SK-N-SH (cell line): ENCODE measurements at regions not wholly inside any gene's neighbourhood (a gene's known extent, or its start where the extent isn't known, plus 50 kb on each side); places are given as distances from the start of the nearest gene placed in this dataset.

ENCODE experiments used
- CTCF ChIA-PET: fragments of 300-600, 350-600 bp; formaldehyde crosslinking; extraction: SDS; loops from one replicate; lab custom pipeline; 2021; lab: Yijun Ruan, JAX
- POLR2A ChIA-PET: fragments of 350-600 bp; sonication (Branson Sonifier 250); formaldehyde crosslinking; extraction: SDS; loops from one replicate; lab custom pipeline; 2020; ENCODE audit warnings: antibody characterized with exemption, inconsistent platforms; lab: Yijun Ruan, JAX
- DNase-seq: peaks from one replicate; pipeline ENCODE4 v3.0.0; 2012
- H2AFZ ChIP-seq: fragments of 200-600 bp; sonication (generic); 2 replicates; pipeline ENCODE4 v1.8.1; 2016; ENCODE audit warnings: antibody characterized with exemption, mild to moderate bottlenecking, low read depth
- H3F3A ChIP-seq: fragments of 200-600 bp; sonication (generic); replicated peaks from 2 replicates; pipeline ENCODE3; 2016; ENCODE audit warnings: antibody characterized with exemption, mild to moderate bottlenecking; ENCODE audit not compliant: insufficient read depth
- H3K27ac ChIP-seq, 2 experiments: fragments of 200-500 bp in 1 of 2; fragments of 200-600 bp in 1 of 2; sonication (Bioruptor generic) in 1 of 2; sonication (generic), shearing (Covaris generic) in 1 of 2; 2 replicates each; pipeline versions ENCODE4 v1.5.1 to v1.6.1; 2014 to 2016; ENCODE audit warnings: low read depth in 2 of 2, inconsistent platforms in 1 of 2, low read length in 1 of 2, mild to moderate bottlenecking in 1 of 2, mixed read lengths in 1 of 2
- H3K27me3 ChIP-seq: fragments of 200-600 bp; sonication (generic), shearing (Covaris generic); 2 replicates; pipeline ENCODE4 v1.6.1; 2016; ENCODE audit warnings: mixed run types; ENCODE audit not compliant: insufficient read depth
- H3K36me3 ChIP-seq, 2 experiments: fragments of 200-500 bp in 1 of 2; fragments of 200-600 bp in 1 of 2; sonication (Bioruptor generic) in 1 of 2; sonication (generic) in 1 of 2; replicated peaks in 1 of 2; 2 replicates each; pipeline versions ENCODE3 to v1.5.1; 2014 to 2016; ENCODE audit warnings: low read length in 1 of 2, mild to moderate bottlenecking in 1 of 2; ENCODE audit not compliant: insufficient read depth in 2 of 2, control insufficient read depth in 1 of 2
- H3K4me1 ChIP-seq, 2 experiments: fragments of 200-500 bp in 1 of 2; fragments of 200-600 bp in 1 of 2; sonication (Bioruptor generic) in 1 of 2; sonication (generic), shearing (Covaris generic) in 1 of 2; 2 replicates each; pipeline versions ENCODE4 v1.5.1 to v1.6.1; 2014 to 2016; ENCODE audit warnings: low read depth in 1 of 2, low read length in 1 of 2, mixed run types in 1 of 2; ENCODE audit not compliant: insufficient read depth in 2 of 2, control insufficient read depth in 1 of 2
- H3K4me2 ChIP-seq: fragments of 200-600 bp; sonication (generic), shearing (Covaris generic); 2 replicates; pipeline ENCODE4 v1.6.1; 2017; ENCODE audit warnings: mixed run types
- H3K4me3 ChIP-seq, 2 experiments: fragments of 200-500 bp in 1 of 2; fragments of 200-600 bp in 1 of 2; sonication (Bioruptor generic) in 1 of 2; sonication (generic), shearing (Covaris generic) in 1 of 2; 2 replicates each; pipeline versions ENCODE4 v1.5.1 to v1.8.1; 2014 to 2016; ENCODE audit warnings: low read depth in 2 of 2, inconsistent platforms in 1 of 2, low read length in 1 of 2, mild to moderate bottlenecking in 1 of 2, mixed read lengths in 1 of 2, moderate library complexity in 1 of 2
- H3K79me2 ChIP-seq: fragments of 200-600 bp; sonication (generic); 2 replicates; pipeline ENCODE4 v1.8.1; 2017; ENCODE audit warnings: mild to moderate bottlenecking; ENCODE audit not compliant: insufficient read depth
- H3K9ac ChIP-seq: fragments of 200-600 bp; sonication (generic); 2 replicates; pipeline ENCODE4 v1.6.1; 2017; ENCODE audit warnings: mixed run types
- H3K9me2 ChIP-seq: fragments of 200-600 bp; sonication (generic); 2 replicates; pipeline ENCODE4 v1.6.1; 2017; ENCODE audit warnings: mixed run types
- H3K9me3 ChIP-seq: fragments of 200-600 bp; sonication (generic); 2 replicates; pipeline ENCODE4 v1.6.1; 2017; ENCODE audit warnings: mixed run types, mild to moderate bottlenecking, moderate library complexity
- H4K20me1 ChIP-seq: fragments of 200-600 bp; sonication (generic); 2 replicates; pipeline ENCODE4 v1.6.1; 2017; ENCODE audit warnings: mild to moderate bottlenecking, mixed run types; ENCODE audit not compliant: insufficient read depth
- CHD2 ChIP-seq: fragments of 150-350 bp; IDR thresholded peaks from 2 replicates; pipeline ENCODE4 v1.6.1; 2018; ENCODE audit warnings: low read length; ENCODE audit not compliant: partially characterized antibody
- EP300 ChIP-seq, 2 experiments: IDR thresholded peaks; 2 replicates each; pipeline versions ENCODE4 v1.4.0 to v1.6.1; 2012; ENCODE audit warnings: borderline replicate concordance in 1 of 2, low read depth in 1 of 2, low read length in 1 of 2
- FOSL2 ChIP-seq: IDR thresholded peaks from 2 replicates; pipeline ENCODE4 v1.4.0; 2012; ENCODE audit warnings: low read depth, mild to moderate bottlenecking, moderate library complexity, borderline replicate concordance
- FOXJ3 ChIP-seq: sonication (generic); formaldehyde crosslinking; IDR thresholded peaks from 2 replicates; pipeline ENCODE4 v1.5.1; 2020; ENCODE audit warnings: mild to moderate bottlenecking, missing genetic modification reagents
- FOXM1 ChIP-seq: IDR thresholded peaks from 2 replicates; pipeline ENCODE4 v1.4.0; 2012; ENCODE audit warnings: low read depth, mild to moderate bottlenecking
- GATA2 ChIP-seq: sonication (generic); formaldehyde crosslinking; IDR thresholded peaks from 2 replicates; pipeline ENCODE4 v1.5.0; 2020; ENCODE audit warnings: mild to moderate bottlenecking, missing genetic modification reagents
- JUND ChIP-seq: IDR thresholded peaks from 2 replicates; pipeline ENCODE4 v1.4.0; 2012
- NFIC ChIP-seq: IDR thresholded peaks from 2 replicates; pipeline ENCODE4 v1.4.0; 2012; ENCODE audit warnings: borderline replicate concordance
- PBX3 ChIP-seq: IDR thresholded peaks from 2 replicates; pipeline ENCODE4; 2012
- POLR2AphosphoS5 ChIP-seq: IDR thresholded peaks from 2 replicates; pipeline ENCODE4 v1.6.1; 2012; ENCODE audit warnings: low read depth, low read length
- RCOR1 ChIP-seq: fragments of 150-350 bp; IDR thresholded peaks from 2 replicates; pipeline ENCODE4 v1.6.1; 2017; ENCODE audit warnings: antibody characterized with exemption, low read length
- SIN3A ChIP-seq: IDR thresholded peaks from 2 replicates; pipeline ENCODE4 v1.6.1; 2012; ENCODE audit warnings: low read depth, mild to moderate bottlenecking, low read length, moderate library complexity, borderline replicate concordance
- SMC3 ChIP-seq: IDR thresholded peaks from 2 replicates; pipeline ENCODE4 v1.6.1; 2012; ENCODE audit warnings: low read depth, low read length, improper control_type of control experiment
- TCF12 ChIP-seq: IDR thresholded peaks from 2 replicates; pipeline ENCODE4 v1.4.0; 2012
- TEAD4 ChIP-seq: IDR thresholded peaks from 2 replicates; pipeline ENCODE4 v1.4.0; 2012; ENCODE audit warnings: mild to moderate bottlenecking, borderline replicate concordance; ENCODE audit not compliant: insufficient read depth
- WGBS: methylation state at CpG from one replicate; pipeline ENCODE4 v1.1.6; 2017; ENCODE audit warnings: low lambda C conversion rate; 5-methylcytosine and 5-hydroxymethylcytosine counted together
- TF ChIP-seq, protein P1 (sequence below): IDR thresholded peaks from 2 replicates; pipeline ENCODE4 v1.4.0; 2012; ENCODE audit warnings: low read depth, borderline replicate concordance

DNA sequence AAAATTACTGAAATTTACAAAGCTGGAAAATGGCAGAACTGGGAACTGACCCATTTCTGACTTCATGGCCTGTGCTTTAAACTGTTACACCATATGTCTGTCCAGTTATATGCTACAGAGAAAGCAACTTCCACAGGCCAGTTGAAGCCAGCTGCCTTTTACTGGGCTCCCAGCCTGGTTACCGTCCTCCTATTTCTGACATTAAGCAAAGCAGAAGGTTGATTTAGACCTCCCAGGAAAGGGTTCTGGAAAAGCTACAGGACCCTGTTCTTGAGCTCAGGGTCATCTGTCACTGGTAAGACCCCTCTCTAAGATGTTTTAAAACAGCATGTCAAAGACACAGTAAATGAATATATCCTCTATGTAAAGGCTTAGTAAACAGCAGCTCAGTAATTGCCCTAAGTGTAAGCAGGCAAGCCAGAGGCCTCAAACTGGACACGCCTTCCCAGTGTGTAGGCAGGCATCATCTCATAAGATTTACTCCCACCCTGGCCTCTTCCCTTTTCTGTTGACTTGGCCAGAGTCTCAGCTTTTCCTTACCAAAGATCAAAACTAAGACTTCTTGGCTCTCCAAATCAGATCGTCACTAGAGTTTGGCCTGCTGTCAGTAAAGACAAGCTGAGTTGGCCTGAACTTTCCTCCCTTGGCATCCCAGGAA is 55.4 kb upstream of the RNU6-8 start:
- TF ChIP-seq SMC3 (no peak), POLR2AphosphoS5 (no peak), JUND (no peak)

GRCh38 chr14:32259368-32260013 is 56.4 kb upstream of the RNU6-8 start:
- Histone ChIP-seq H3F3A (no peaks in the 10 kb centered on the region), H3K79me2 (no peaks in the 10 kb centered on the region), H3K27ac (peak overlapping the region in 1 of 2 experiments; percentile 58; a peak in 2 of 4 replicates), H3K9ac (no peak overlapping the region), H3K4me3 (no peak overlapping the region), H4K20me1 (no peaks in the 10 kb centered on the region), H3K4me1 (peaks cover 9 to 19% of the 10 kb centered on the region in 2 experiments; a peak in 3 of 4 replicates), H3K27me3 (no peaks in the 10 kb centered on the region), H3K4me2 (no peak overlapping the region), H3K36me3 (peaks cover 0 to 3% of the 10 kb centered on the region in 2 experiments), H2AFZ (no peak overlapping the region), H3K9me2 (no peaks in the 10 kb centered on the region), H3K9me3 (peaks cover 6% of the 10 kb centered on the region; the same call in 1 of the 2 replicates)
- DNase-seq: peak; percentile 58
- ChIA-PET POLR2A (no interaction called here), CTCF (interaction anchor here (1.2 to 2.5 kb wide), 11 partner anchors 12 to 809 kb away, joined by 3 to 17 read pairs (median 5); no protein-coding TSS in a partner anchor)
- peak; percentile 47; the same call in 1 of the 2 replicates for TF ChIP-seq POLR2AphosphoS5
- peak; percentile 51; the same call in 1 of the 2 replicates for TF ChIP-seq FOXM1
- peak; percentile 97 for TF ChIP-seq TCF12
- no peak for TF ChIP-seq TEAD4
- TF ChIP-seq RCOR1: peak; percentile 68; the same call in 1 of the 2 replicates
- TF ChIP-seq GATA2 (CRISPR knock-in tag): peak; percentile 59; the same call in 1 of the 2 replicates
- TF ChIP-seq NFIC: peak; percentile 39; the same call in 1 of the 2 replicates
- TF ChIP-seq PBX3: peak; percentile 72
- TF ChIP-seq FOSL2: peak; percentile 90
- peak; percentile 70 to 83; a peak in 2 of 4 replicates for TF ChIP-seq EP300 (IDR thresholded peaks at IDR 0.05; ENCODE audit: borderline replicate concordance in 1 of 2, low read depth in 1 of 2, low read length in 1 of 2)
- TF ChIP-seq, protein P1, sequence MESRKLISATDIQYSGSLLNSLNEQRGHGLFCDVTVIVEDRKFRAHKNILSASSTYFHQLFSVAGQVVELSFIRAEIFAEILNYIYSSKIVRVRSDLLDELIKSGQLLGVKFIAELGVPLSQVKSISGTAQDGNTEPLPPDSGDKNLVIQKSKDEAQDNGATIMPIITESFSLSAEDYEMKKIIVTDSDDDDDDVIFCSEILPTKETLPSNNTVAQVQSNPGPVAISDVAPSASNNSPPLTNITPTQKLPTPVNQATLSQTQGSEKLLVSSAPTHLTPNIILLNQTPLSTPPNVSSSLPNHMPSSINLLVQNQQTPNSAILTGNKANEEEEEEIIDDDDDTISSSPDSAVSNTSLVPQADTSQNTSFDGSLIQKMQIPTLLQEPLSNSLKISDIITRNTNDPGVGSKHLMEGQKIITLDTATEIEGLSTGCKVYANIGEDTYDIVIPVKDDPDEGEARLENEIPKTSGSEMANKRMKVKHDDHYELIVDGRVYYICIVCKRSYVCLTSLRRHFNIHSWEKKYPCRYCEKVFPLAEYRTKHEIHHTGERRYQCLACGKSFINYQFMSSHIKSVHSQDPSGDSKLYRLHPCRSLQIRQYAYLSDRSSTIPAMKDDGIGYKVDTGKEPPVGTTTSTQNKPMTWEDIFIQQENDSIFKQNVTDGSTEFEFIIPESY: no peak
- TF ChIP-seq CHD2: peak; percentile 42
- no peak for TF ChIP-seq SIN3A
- TF ChIP-seq FOXJ3 (CRISPR knock-in tag): 0 out of 2 replicates have a peak, but pooled peaks have one; percentile 40
- TF ChIP-seq JUND: peak; percentile 85

More for the DNA sequence above, 55.4 kb upstream of the RNU6-8 start:
- Histone ChIP-seq H3K36me3 (no peaks in the 10 kb centered on the region), H3K9ac (no peak overlapping the region), H3K4me1 (peaks cover 9 to 19% of the 10 kb centered on the region in 2 experiments; a peak in 3 of 4 replicates), H2AFZ (no peak overlapping the region), H4K20me1 (no peaks in the 10 kb centered on the region), H3K4me3 (no peak overlapping the region), H3F3A (no peaks in the 10 kb centered on the region), H3K4me2 (no peak overlapping the region), H3K27ac (no peak overlapping the region; a peak in 1 of 4 replicates), H3K9me3 (no peaks in the 10 kb centered on the region), H3K27me3 (no peaks in the 10 kb centered on the region), H3K9me2 (no peaks in the 10 kb centered on the region), H3K79me2 (no peaks in the 10 kb centered on the region)
- POLR2A ChIA-PET: no interaction called here
- no peak for DNase-seq
- 97% methylated on average over 3 of the region's 3 CpGs for WGBS
- CTCF ChIA-PET: interaction anchor here (1.2 to 2.5 kb wide), 13 partner anchors 11 to 808 kb away, joined by 3 to 17 read pairs (median 5); no protein-coding TSS in a partner anchor
